Left ventricle myocardium inferior (tissue), 1 donor: ENCODE measurements at regions not wholly inside any gene's neighbourhood (a gene's known extent, or its start where the extent isn't known, plus 50 kb on each side); places are given as distances from the start of the nearest gene placed in this dataset.

Experiments
- DNase-seq: peaks from one replicate; pipeline ENCODE4 v3.0.0-alpha.2; 2020
- H3K27ac ChIP-seq: fragments of 200-600 bp; replicated peaks from 2 replicates; pipeline ENCODE4 v1.8.0; 2021
- H3K27me3 ChIP-seq: fragments of 200-600 bp; 2 replicates; pipeline ENCODE4 v1.8.0; 2021; ENCODE audit warnings: low read depth
- H3K36me3 ChIP-seq: fragments of 200-600 bp; 2 replicates; pipeline ENCODE4 v1.8.0; 2021
- H3K4me1 ChIP-seq: fragments of 200-600 bp; 2 replicates; pipeline ENCODE4 v1.8.0; 2021
- H3K4me3 ChIP-seq: fragments of 200-600 bp; 2 replicates; pipeline ENCODE4 v1.8.0; 2021; ENCODE audit warnings: mild to moderate bottlenecking, moderate library complexity
- H3K9me3 ChIP-seq: fragments of 200-600 bp; replicated peaks from 2 replicates; pipeline ENCODE4 v1.8.0; 2021
- intact Hi-C: fragments of 100-400 bp; cut with micrococcal nuclease; formaldehyde crosslinking; loops from one replicate; pipeline ENCODE4 v1.11.0; 2022
- TF ChIP-seq, protein P1 (sequence below): fragments of 200-600 bp; IDR thresholded peaks from 2 replicates; pipeline ENCODE4 v1.8.0; 2021; ENCODE audit warnings: antibody characterized with exemption, mild to moderate bottlenecking, borderline replicate concordance
- donor health status: DM: no; HTN: yes; CAD: no; lungs with severe emphysema.

GRCh38 chr18:42264497-42264896 is 309.5 kb downstream of the PIK3C3 start:
- TF ChIP-seq, protein P1, sequence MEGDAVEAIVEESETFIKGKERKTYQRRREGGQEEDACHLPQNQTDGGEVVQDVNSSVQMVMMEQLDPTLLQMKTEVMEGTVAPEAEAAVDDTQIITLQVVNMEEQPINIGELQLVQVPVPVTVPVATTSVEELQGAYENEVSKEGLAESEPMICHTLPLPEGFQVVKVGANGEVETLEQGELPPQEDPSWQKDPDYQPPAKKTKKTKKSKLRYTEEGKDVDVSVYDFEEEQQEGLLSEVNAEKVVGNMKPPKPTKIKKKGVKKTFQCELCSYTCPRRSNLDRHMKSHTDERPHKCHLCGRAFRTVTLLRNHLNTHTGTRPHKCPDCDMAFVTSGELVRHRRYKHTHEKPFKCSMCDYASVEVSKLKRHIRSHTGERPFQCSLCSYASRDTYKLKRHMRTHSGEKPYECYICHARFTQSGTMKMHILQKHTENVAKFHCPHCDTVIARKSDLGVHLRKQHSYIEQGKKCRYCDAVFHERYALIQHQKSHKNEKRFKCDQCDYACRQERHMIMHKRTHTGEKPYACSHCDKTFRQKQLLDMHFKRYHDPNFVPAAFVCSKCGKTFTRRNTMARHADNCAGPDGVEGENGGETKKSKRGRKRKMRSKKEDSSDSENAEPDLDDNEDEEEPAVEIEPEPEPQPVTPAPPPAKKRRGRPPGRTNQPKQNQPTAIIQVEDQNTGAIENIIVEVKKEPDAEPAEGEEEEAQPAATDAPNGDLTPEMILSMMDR = no peak
- Histone ChIP-seq H3K9me3 (no peaks in the 10 kb centered on the region), H3K4me1 (no peaks in the 10 kb centered on the region), H3K27me3 (no peaks in the 10 kb centered on the region), H3K36me3 (no peaks in the 10 kb centered on the region), H3K4me3 (no peak overlapping the region), H3K27ac (no peak overlapping the region)
- intact Hi-C loops = no loop called here
- no peak for DNase-seq

- no peaks in the 10 kb centered on the region for H3K4me1 ChIP-seq
- no peak for DNase-seq
- no peaks in the 10 kb centered on the region for H3K36me3 ChIP-seq
- TF ChIP-seq, protein P1 = no peak
- H3K9me3 ChIP-seq = no peaks in the 10 kb centered on the region
- H3K27me3 ChIP-seq = no peaks in the 10 kb centered on the region
- intact Hi-C loops = no loop called here
- H3K4me3 ChIP-seq = no peak overlapping the region
- no peak overlapping the region for H3K27ac ChIP-seq
Observed at GRCh38 chr18:42268186-42268725, 313.2 kb downstream of the PIK3C3 start.

- H3K9me3 ChIP-seq = no peaks in the 10 kb centered on the region
Observed at GRCh38 chr18:42268798-42269197, 313.8 kb downstream of the PIK3C3 start.

DNA sequence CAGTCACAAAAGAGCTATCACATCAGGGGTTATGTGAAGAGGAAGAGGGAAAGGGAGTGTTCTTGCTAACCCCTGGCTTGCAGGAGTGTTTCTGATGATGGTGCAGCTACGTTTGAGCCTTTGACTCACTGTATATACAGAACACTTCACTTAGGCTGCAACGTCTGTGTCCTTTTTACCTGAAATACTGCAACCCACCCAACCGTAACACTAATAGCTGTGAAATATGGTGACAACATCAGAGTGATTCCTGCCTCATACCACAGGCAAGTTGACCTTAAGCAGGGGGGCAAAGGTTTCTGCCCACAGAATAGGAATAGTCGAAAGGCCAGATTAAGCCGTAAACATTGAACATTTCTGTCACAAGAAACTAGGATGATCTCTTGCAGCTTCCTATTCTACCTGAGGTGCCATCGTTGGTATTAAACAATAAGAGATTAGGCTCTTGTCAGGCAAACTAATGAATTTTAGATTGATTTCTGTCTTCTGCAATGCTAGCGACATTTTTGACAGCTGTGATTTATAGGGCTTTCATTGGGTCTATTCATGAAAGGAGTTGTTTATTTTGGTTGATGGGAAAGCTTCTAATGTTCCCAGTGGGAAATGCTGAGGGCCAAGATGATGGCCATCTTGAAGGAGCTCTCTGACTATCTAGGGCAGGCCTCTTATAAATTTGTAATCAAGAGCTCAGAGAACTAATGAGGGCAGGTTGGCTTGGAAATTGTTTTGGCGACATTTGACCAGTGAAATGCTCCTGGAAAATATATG is 316.8 kb downstream of the PIK3C3 start:
- no peaks in the 10 kb centered on the region for H3K9me3 ChIP-seq
- peaks cover 24% of the 10 kb centered on the region for H3K4me1 ChIP-seq
- DNase-seq = no peak
- H3K27me3 ChIP-seq = no peaks in the 10 kb centered on the region
- intact Hi-C loops = no loop called here
- H3K4me3 ChIP-seq = no peak overlapping the region
- TF ChIP-seq, protein P1 = no peak
- H3K36me3 ChIP-seq = no peaks in the 10 kb centered on the region
- no peak overlapping the region for H3K27ac ChIP-seq

More at GRCh38 chr18:42268798-42269197, 313.8 kb downstream of the PIK3C3 start:
- Histone ChIP-seq H3K27me3 (no peaks in the 10 kb centered on the region), H3K4me3 (no peak overlapping the region), H3K4me1 (no peaks in the 10 kb centered on the region), H3K36me3 (no peaks in the 10 kb centered on the region), H3K27ac (no peak overlapping the region)
- no peak for DNase-seq
- intact Hi-C loops = no loop called here
- TF ChIP-seq, protein P1 = no peak

GRCh38 chr18:42274488-42275137 is 319.6 kb downstream of the PIK3C3 start:
- H3K9me3 ChIP-seq = no peaks in the 10 kb centered on the region
- TF ChIP-seq, protein P1 = peak; percentile 39
- no peak for DNase-seq
- H3K36me3 ChIP-seq = no peaks in the 10 kb centered on the region
- H3K4me3 ChIP-seq = no peak overlapping the region
- H3K27ac ChIP-seq = no peak overlapping the region
- H3K27me3 ChIP-seq = no peaks in the 10 kb centered on the region
- peaks cover 24% of the 10 kb centered on the region for H3K4me1 ChIP-seq
- intact Hi-C loops = no loop called here
